Activated T-cell treated with anti-CD3 and anti-CD28 coated beads, Interleukin-2, amount 50 U/mL, for 24 hours (primary cell): ENCODE measurements at regions not wholly inside any gene's neighbourhood (a gene's known extent, or its start where the extent isn't known, plus 50 kb on each side); places are given as distances from the start of the nearest gene placed in this dataset.
"Not testable (repeated sequence)": the region's sequence is repeated elsewhere in the genome, so short reads cannot be mapped to it uniquely, and the experiment has no call there.

Source experiments
- DNase-seq: peaks from one replicate; pipeline ENCODE4 v3.0.0-alpha.2; 2020
- H3K27ac Mint-ChIP-seq: 2 replicates; pipeline ENCODE4 v1.8.0; 2020; ENCODE audit warnings: mild to moderate bottlenecking, mixed read lengths
- H3K27me3 Mint-ChIP-seq: 2 replicates; pipeline ENCODE4 v1.8.0; 2020; ENCODE audit warnings: mixed read lengths
- H3K36me3 Mint-ChIP-seq: 2 replicates; pipeline ENCODE4 v1.8.0; 2020; ENCODE audit warnings: low read depth, mixed read lengths
- H3K4me1 Mint-ChIP-seq: 2 replicates; pipeline ENCODE4 v1.8.0; 2020; ENCODE audit warnings: low read depth, mixed read lengths
- H3K4me3 Mint-ChIP-seq: 2 replicates; pipeline ENCODE4 v1.8.0; 2020; ENCODE audit warnings: mild to moderate bottlenecking, moderate library complexity, mixed read lengths
- H3K9me3 Mint-ChIP-seq: 2 replicates; pipeline ENCODE4 v1.8.0; 2020; ENCODE audit warnings: mixed read lengths

DNA sequence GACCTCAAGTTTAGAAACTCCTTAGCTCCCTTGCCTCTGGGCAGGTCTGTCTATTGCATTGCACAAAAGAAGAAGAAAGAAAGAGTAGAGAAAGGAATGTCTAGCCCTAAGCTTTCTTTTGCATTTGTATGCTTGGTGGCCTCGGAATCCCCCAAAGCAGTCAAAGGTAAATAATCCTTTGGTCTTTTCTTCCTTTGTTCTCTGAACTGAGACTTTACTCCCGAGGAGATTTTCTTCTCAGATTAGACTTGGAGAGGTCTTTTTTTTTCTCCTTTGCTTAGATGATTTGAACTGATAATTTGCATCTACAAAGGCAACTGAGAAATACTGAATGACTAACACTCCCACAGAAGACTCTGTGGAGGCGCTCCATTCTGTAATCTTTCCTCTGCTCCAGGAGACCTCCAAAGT lies 93.2 kb downstream of the AKR1D1 start:
- Mint-ChIP-seq H3K36me3 (peaks cover 5% of the 10 kb centered on the region), H3K9me3 (peaks cover 15% of the 10 kb centered on the region), H3K27me3 (peaks cover 61% of the 10 kb centered on the region), H3K27ac (no peak overlapping the region), H3K4me1 (peaks cover 20% of the 10 kb centered on the region), H3K4me3 (no peak overlapping the region)
- no peak for DNase-seq

DNA sequence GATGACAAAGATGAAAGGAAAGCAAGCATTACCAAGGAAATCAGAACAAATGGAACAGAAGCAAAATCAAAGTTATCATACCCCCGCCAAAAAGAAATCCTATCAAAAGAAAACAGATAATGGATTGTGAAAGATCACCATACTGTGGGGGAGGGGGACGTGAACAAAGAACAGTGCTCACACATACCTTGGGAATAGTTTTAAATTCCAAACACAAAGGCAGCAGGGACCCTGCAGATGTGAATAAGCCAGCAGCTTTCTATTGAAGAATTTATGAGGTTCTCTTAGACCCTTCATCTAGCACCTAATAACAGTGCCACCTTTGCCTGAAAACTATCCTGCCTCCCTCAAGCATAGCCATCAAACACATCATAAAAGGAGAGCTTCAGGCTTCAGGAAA lies 94.0 kb downstream of the AKR1D1 start:
- peaks cover 64% of the 10 kb centered on the region for H3K27me3 Mint-ChIP-seq
- DNase-seq: no peak
- no peak overlapping the region for H3K4me3 Mint-ChIP-seq
- H3K36me3 Mint-ChIP-seq: no peaks in the 10 kb centered on the region
- H3K9me3 Mint-ChIP-seq: peaks cover 11% of the 10 kb centered on the region
- H3K4me1 Mint-ChIP-seq: peaks cover 20% of the 10 kb centered on the region
- H3K27ac Mint-ChIP-seq: no peak overlapping the region

DNA sequence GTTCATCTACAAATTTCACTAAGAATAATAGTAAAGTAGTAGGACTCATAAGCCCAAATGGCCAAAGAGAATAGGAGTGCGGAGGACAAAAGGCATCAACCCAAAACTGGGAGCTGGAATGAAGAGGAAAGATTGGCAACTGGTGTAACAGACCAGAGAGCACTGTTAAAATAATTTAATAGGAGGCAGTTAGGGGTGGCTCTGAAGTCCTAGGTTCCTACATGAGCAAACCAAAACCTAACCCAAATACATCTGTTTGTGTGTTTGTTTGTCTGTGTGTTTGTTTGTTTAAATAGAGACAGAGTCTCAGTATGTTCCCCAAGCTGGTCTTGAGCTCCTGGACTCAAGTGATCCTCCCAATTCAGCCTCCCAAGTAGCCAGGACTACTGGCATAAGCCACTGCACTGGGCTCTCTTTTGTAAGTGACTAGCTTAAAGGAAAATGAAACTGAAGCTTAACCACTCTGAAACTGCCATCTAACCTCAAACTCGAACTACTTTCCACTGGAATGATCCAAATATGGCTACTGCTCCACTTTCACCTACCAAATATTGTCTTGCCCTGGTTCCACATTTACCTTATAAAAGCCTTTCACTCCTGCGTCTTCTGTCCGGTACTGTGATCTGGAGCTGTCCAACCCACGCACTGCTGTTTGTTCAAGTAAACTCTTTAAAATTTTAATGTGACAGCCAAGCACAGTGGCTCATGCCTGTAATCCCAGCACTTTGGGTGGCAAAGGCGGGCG lies 94.9 kb downstream of the AKR1D1 start:
- Mint-ChIP-seq H3K36me3 (no peaks in the 10 kb centered on the region), H3K4me3 (no peak overlapping the region), H3K4me1 (peaks cover 20% of the 10 kb centered on the region), H3K27ac (peak overlapping the region; percentile 22), H3K9me3 (peaks cover 9% of the 10 kb centered on the region), H3K27me3 (peaks cover 66% of the 10 kb centered on the region)
- no peak for DNase-seq

DNA sequence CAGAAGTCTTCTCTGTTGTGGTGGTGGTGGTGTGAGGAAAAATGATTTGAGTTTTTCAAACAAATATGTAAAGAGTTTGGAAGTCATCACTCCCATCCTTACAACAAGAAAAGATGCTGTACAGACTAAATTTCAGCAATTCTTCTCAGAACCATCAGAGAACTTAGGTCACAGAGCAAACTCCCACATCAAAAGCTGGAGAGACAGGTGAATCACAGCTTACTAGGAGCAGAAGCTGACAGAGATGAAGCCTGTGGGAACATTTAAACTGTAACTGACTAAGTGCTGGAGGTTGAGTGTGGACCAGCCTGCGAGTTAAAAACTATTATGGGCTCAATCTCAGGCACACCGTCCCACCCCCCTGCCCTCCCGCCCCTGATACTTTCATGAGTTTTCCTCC lies 97.3 kb downstream of the AKR1D1 start:
- H3K36me3 Mint-ChIP-seq: no peaks in the 10 kb centered on the region
- H3K4me1 Mint-ChIP-seq: peaks cover 19% of the 10 kb centered on the region
- H3K4me3 Mint-ChIP-seq: no peak overlapping the region
- H3K27ac Mint-ChIP-seq: no peak overlapping the region
- no peak for DNase-seq
- peaks cover 9% of the 10 kb centered on the region for H3K9me3 Mint-ChIP-seq
- H3K27me3 Mint-ChIP-seq: peaks cover 48% of the 10 kb centered on the region

DNA sequence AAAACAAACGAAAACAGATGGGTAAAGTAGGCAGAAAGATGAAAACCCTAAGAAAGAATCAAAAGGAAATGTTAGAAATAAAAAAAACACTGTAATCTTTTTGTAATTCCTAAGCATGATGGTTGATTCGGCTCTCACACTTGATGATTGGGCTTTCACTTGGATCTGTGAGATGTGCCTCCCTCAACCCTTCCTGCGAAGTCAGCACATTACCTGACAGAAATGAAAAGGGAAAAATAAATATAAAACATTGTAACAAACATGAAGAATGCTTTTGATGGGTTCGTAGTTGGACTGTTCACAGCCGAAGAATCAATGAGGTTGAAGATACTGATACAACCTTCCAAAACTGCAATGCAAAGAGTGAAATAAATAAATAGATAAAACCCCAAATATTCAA lies 99.8 kb downstream of the AKR1D1 start:
- Mint-ChIP-seq H3K4me3 (no peak overlapping the region), H3K4me1 (peaks cover 5% of the 10 kb centered on the region), H3K36me3 (no peaks in the 10 kb centered on the region)

DNA sequence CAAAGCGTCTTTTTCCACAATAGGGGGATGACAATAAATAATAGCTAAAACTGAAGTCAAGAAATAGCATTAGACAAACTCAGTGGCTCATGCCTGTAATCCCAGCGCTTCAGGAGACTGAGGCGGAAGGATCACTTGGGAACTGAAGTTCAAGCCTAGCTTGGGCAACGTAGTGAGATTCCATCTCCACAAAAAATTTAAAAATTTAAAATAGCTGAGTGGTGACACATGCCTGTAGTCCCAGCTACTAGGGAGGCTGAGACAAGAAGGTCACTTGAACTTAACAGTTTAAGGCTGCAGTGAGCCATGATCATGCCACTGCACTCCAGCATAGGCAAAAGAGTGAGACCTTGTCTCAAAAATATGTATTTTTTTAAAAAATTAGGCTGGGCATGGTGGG lies 107.9 kb downstream of the AKR1D1 start:
- Mint-ChIP-seq H3K27me3 (peaks cover 5% of the 10 kb centered on the region), H3K9me3 (peaks cover 12% of the 10 kb centered on the region), H3K36me3 (no peaks in the 10 kb centered on the region), H3K4me3 (no peak overlapping the region), H3K4me1 (no peaks in the 10 kb centered on the region), H3K27ac (no peak overlapping the region)
- DNase-seq: no peak

More for the DNA sequence above, 99.8 kb downstream of the AKR1D1 start:
- H3K27ac Mint-ChIP-seq: no peak overlapping the region
- no peak for DNase-seq
- peaks cover 9% of the 10 kb centered on the region for H3K9me3 Mint-ChIP-seq
- H3K27me3 Mint-ChIP-seq: peaks cover 29% of the 10 kb centered on the region

DNA sequence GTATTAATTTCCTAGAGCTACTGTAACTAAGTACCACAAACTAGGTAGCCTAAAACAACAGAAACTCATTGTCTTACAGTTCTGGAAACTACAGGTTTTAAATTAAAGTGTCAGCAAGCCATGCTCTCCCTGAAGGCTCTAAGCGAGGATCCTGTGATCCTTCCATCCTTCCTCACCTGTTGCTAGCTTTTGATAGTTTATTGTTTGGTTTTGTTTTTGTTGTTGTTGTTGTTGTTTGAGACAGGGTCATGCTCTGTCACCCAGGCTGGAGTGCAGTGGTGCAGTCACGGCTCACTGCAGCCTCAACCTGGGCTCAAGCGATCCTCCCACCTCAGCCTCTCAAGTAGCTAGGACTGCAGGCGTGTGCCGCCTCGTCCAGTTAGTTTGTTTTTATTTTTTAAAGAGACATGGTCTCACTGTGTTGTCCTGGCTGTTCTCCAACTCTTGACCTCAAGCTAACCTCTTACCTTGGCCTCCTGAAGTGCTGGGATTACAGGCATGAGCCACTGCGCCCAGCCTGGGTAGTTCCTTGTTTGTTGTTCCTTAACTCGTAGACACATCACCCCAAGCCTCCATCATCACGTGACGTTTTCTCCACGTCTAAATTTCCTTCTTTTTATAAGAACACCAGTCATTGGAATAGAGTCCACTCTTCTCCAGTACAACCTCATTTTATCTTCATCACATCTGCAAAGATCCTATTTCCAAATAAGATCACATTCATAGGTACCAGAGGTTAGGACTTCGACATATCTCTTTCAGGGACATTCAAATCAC lies 109.1 kb downstream of the AKR1D1 start:
- DNase-seq: no peak
- Mint-ChIP-seq H3K4me3 (no peak overlapping the region), H3K27ac (no peak overlapping the region), H3K36me3 (no peaks in the 10 kb centered on the region), H3K4me1 (no peaks in the 10 kb centered on the region), H3K27me3 (peaks cover 5% of the 10 kb centered on the region), H3K9me3 (peaks cover 12% of the 10 kb centered on the region)

DNA sequence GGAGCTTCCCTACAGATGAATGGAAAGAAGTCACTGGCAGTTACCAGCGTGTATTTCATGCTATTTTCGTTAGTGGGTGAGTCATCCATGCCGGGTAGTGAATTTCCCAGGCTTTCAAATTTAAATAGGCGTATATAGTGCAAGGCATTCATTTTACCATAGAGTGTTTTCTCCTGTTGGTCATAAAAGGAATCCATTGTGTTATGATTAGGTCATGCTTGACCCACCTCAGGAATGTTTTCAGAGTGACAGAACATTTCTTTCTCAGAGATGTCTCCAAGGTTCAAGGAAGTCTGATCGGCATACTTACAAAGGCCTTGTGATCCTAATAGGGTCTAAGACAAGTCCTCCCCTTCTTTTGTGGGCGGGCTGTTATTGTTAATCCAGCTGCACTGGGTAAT lies 110.7 kb downstream of the AKR1D1 start:
- DNase-seq: no peak
- H3K4me3 Mint-ChIP-seq: no peak overlapping the region
- no peak overlapping the region for H3K27ac Mint-ChIP-seq
- H3K9me3 Mint-ChIP-seq: peaks cover 12% of the 10 kb centered on the region
- no peaks in the 10 kb centered on the region for H3K36me3 Mint-ChIP-seq
- no peaks in the 10 kb centered on the region for H3K4me1 Mint-ChIP-seq
- H3K27me3 Mint-ChIP-seq: peaks cover 11% of the 10 kb centered on the region

DNA sequence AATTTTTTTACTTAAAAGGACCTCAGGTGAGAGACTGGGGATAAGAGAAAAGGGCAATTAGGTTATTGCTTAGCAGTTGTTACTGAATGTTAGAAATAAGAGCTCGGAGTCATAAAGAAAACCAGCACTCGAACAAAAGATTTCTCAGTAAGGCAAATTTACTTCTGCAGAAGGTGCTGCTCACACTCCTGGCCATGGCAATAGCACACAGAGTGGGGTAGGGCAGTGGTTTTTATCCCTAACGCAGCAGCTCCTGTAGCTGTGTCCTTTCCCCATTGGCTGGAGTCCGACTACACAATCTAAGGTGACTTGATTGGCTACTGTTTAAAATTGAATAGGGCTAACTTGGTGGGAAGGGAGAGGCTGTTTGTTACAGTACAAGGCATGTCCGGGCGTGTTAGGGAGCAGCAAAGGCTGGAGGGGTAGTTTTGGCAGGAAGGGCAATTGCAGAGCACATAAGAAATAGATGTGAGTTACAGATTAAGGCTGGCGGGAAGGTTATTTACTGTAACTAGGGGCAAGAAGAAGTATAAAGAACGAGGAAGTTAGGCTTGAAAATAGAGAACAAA lies 112.1 kb downstream of the AKR1D1 start:
- no peak overlapping the region for H3K4me3 Mint-ChIP-seq
- H3K36me3 Mint-ChIP-seq: no peaks in the 10 kb centered on the region
- no peaks in the 10 kb centered on the region for H3K4me1 Mint-ChIP-seq
- no peak overlapping the region for H3K27ac Mint-ChIP-seq
- H3K27me3 Mint-ChIP-seq: peaks cover 11% of the 10 kb centered on the region
- DNase-seq: no peak
- H3K9me3 Mint-ChIP-seq: peaks cover 12% of the 10 kb centered on the region

DNA sequence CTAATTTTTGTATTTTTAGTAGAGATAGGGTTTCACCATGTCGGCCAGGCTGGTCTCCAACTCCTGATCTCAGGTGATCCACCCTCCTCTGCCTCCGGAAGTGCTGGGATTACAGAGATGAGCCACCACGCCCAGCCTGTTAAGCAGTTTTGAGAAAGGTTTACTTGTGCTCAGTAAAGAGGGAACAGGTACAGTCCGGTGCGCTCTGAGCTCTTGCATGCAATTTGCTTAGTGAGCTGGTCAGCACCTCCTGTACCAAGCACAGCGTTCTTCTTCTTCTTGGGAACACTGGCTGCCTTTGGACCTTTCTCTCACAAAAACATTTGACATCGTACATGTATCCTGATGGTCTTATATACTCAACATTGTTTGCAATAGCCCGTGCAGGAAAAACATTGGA lies 118.3 kb downstream of the AKR1D1 start:
- no peaks in the 10 kb centered on the region for H3K9me3 Mint-ChIP-seq
- peaks cover 8% of the 10 kb centered on the region for H3K27me3 Mint-ChIP-seq
- no peaks in the 10 kb centered on the region for H3K4me1 Mint-ChIP-seq
- H3K36me3 Mint-ChIP-seq: no peaks in the 10 kb centered on the region
- DNase-seq: no peak
- H3K4me3 Mint-ChIP-seq: no peak overlapping the region
- H3K27ac Mint-ChIP-seq: no peak overlapping the region

DNA sequence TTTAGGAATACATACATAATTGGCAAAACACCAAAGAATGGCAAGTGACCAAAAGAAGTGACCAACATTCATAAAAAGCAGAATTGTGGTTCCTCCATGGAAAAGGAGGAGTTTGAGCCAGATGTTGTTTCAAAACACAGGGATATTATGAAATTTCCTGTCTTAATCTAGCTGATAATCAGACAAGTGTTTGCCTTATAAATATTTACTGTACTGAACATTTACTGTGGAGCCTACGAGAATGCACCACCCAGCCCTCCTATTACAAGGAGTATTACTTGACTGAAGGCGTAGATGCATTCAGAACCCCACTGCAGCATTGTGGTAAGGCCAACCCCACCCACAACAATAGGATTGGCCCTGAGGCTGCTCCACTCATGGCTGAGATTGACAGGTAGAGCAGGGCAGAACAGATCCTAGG lies 118.9 kb downstream of the AKR1D1 start:
- H3K9me3 Mint-ChIP-seq: no peaks in the 10 kb centered on the region
- no peak for DNase-seq
- H3K27ac Mint-ChIP-seq: no peak overlapping the region
- H3K4me1 Mint-ChIP-seq: no peaks in the 10 kb centered on the region
- H3K36me3 Mint-ChIP-seq: no peaks in the 10 kb centered on the region
- H3K27me3 Mint-ChIP-seq: peaks cover 8% of the 10 kb centered on the region
- no peak overlapping the region for H3K4me3 Mint-ChIP-seq

DNA sequence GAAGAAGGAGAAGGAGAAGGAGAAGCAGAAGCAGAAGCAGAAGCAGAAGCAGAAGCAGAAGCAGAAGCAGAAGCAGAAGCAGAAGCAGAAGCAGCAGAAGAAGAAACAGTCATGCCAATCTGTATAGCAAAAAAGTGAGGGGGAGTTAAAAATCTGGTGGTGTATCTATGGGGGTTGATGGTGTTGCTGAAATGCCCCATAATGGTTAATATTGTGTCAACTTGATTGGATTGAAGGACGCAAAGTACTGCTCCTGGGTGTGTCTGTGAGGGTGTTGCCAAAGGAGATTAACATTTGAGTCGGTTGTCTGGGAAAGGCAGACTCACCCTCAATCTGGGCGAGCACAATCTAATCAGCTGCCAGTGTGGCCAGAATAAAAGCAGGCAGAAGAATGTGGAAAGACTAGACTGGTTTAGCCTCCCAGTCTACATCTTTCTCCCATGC lies 120.3 kb downstream of the AKR1D1 start:
- H3K27ac Mint-ChIP-seq, H3K27me3 Mint-ChIP-seq, H3K4me1 Mint-ChIP-seq, H3K4me3 Mint-ChIP-seq, H3K9me3 Mint-ChIP-seq, DNase-seq, H3K36me3 Mint-ChIP-seq: not testable (repeated sequence)

DNA sequence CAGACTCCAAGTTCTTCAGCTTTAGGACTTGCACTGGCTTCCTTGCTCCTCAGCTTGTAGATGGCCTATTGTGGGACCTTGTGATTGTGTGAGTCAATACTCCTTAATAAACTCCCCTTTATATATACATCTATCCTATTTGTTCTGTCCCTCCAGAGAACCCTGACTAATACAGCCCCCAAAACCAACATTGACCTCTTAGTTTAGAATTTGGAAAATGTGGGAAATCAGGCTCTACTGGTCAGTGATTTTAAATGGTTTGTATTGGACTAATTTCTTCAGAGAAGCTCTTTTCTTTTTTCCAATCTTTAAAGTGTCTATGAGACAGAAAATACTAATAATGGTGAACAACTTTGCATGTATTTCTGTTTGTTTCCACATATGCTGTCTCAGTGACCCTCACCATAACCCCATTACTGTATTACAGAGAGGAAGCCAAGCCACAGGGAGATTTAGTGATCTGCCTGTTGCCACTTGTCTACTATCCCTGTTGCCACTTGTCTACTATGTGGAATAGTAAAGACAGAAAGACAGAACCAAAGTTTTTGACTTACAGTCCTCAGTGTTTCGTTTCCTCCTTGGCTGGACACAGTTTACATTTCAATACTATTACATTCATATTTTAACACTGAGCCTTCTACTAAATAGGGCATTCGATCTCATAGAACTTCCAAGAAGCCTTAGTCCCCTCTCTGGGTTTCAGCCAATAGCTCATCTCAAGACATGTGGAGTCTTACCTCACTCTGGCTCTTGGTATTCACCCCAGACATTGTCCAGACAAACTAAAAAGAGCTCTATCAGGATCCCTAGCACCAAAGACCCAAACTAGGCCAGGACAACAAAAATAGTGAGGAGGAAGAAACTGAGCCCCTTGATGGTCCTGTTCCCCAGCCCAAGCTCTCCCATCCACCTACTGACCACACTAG lies 121.0 kb downstream of the AKR1D1 start:
- H3K4me1 Mint-ChIP-seq: no peaks in the 10 kb centered on the region
- H3K36me3 Mint-ChIP-seq: no peaks in the 10 kb centered on the region
- peaks cover 6% of the 10 kb centered on the region for H3K27me3 Mint-ChIP-seq
- no peak overlapping the region for H3K4me3 Mint-ChIP-seq
- DNase-seq: no peak
- no peak overlapping the region for H3K27ac Mint-ChIP-seq
- no peaks in the 10 kb centered on the region for H3K9me3 Mint-ChIP-seq

DNA sequence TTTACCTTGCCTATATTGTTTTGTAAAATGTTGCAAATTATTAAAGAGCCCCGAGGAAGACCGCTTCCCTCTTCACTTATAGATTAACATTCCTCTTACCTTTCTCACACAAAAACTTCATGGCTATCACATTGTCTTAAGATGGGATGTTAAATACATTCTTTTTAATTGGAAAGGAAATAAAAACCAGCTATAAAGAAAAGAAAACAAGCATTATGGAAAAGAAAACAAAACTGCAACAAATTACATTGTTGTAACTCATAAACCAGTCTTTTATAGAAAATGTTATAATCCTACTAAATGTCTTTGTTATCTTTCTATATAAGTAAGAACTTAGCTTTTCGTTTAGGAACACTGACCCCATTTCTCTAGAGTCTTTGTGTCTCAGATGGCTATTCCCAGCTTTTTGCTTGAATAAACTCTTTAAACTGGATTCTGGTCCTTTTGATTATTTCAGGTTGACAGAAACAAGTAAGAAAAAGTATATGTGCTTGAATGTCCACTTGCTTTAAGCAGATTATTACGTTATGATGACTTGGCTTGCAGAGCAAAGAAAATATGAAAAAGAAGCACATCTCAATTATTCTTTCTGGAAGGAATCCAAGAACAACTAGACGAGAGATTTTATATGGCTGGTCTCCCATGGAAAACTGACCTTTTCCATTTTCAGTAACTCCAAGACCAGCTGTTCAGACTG lies 128.2 kb downstream of the AKR1D1 start:
- Mint-ChIP-seq H3K27me3 (peaks cover 3% of the 10 kb centered on the region), H3K4me3 (no peak overlapping the region), H3K9me3 (no peaks in the 10 kb centered on the region), H3K36me3 (no peaks in the 10 kb centered on the region), H3K27ac (no peak overlapping the region), H3K4me1 (no peaks in the 10 kb centered on the region)
- DNase-seq: no peak
